Neuronal stem cell (in vitro differentiated cells): ENCODE measurements at regions not wholly inside any gene's neighbourhood (a gene's known extent, or its start where the extent isn't known, plus 50 kb on each side); places are given as distances from the start of the nearest gene placed in this dataset.

Experiments
- DNase-seq: peaks from one replicate; pipeline ENCODE4 v3.0.0-alpha.2; 2013; ENCODE audit warnings: low spot score
- H2AFZ ChIP-seq: one replicate; pipeline ENCODE4 v1.6.1; 2013; ENCODE audit warnings: mild to moderate bottlenecking, low read length, inconsistent platforms
- H2AK5ac ChIP-seq: 2 replicates; pipeline ENCODE4 v1.6.1; 2013; ENCODE audit warnings: low read depth, mild to moderate bottlenecking, inconsistent platforms, low read length, moderate library complexity, mixed read lengths
- H2BK120ac ChIP-seq: 2 replicates; pipeline ENCODE4 v1.6.1; 2013; ENCODE audit warnings: low read depth, mild to moderate bottlenecking, inconsistent platforms, low read length, moderate library complexity, mixed read lengths
- H2BK12ac ChIP-seq: one replicate; pipeline ENCODE4 v1.6.1; 2013; ENCODE audit warnings: low read length, inconsistent platforms
- H2BK15ac ChIP-seq: 2 replicates; pipeline ENCODE4 v1.6.1; 2013; ENCODE audit warnings: mild to moderate bottlenecking, low read length, inconsistent platforms, mixed read lengths
- H2BK5ac ChIP-seq: one replicate; pipeline ENCODE4 v1.6.1; 2013; ENCODE audit warnings: inconsistent platforms, mild to moderate bottlenecking, low read length, moderate library complexity
- H3K14ac ChIP-seq: one replicate; pipeline ENCODE4 v1.6.1; 2013; ENCODE audit warnings: low read length, inconsistent platforms
- H3K18ac ChIP-seq: 2 replicates; pipeline ENCODE4 v1.6.1; 2013; ENCODE audit warnings: low read length, inconsistent platforms
- H3K23ac ChIP-seq: 2 replicates; pipeline ENCODE4 v1.6.1; 2013; ENCODE audit warnings: low read depth, mild to moderate bottlenecking, mixed read lengths, low read length, inconsistent platforms; ENCODE audit not compliant: poor library complexity
- H3K27ac ChIP-seq: replicated peaks from 3 replicates; pipeline ENCODE4 v1.5.1; 2013; ENCODE audit warnings: low read length, inconsistent platforms
- H3K27me3 ChIP-seq, 3 experiments: 2 replicates each; pipeline ENCODE4 v1.6.1; 2013; ENCODE audit warnings: low read length in 3 of 3, mild to moderate bottlenecking in 2 of 3, inconsistent platforms in 1 of 3, low read depth in 1 of 3, mixed read lengths in 1 of 3, moderate library complexity in 1 of 3; ENCODE audit not compliant: control insufficient read depth in 3 of 3, insufficient read depth in 3 of 3
- H3K36me3 ChIP-seq, 2 donors: replicated peaks in 1 of 2; 2 replicates each; pipeline ENCODE4 v1.6.1; 2013; ENCODE audit warnings: low read length in 2 of 2; ENCODE audit not compliant: control insufficient read depth in 2 of 2, insufficient read depth in 2 of 2
- H3K4ac ChIP-seq: 2 replicates; pipeline ENCODE4 v1.6.1; 2013; ENCODE audit warnings: inconsistent platforms, mild to moderate bottlenecking, low read length, moderate library complexity
- H3K4me1 ChIP-seq, 2 donors: 1 replicate in 1 of 2; 2 replicates in 1 of 2; pipeline ENCODE4 v1.6.1; 2013; ENCODE audit warnings: low read length in 2 of 2, low read depth in 1 of 2; ENCODE audit not compliant: control insufficient read depth in 2 of 2, insufficient read depth in 1 of 2
- H3K4me2 ChIP-seq: one replicate; pipeline ENCODE4 v1.6.1; 2013; ENCODE audit warnings: mild to moderate bottlenecking, low read length, inconsistent platforms; ENCODE audit not compliant: insufficient read depth, poor library complexity, severe bottlenecking
- H3K4me3 ChIP-seq, 2 donors: 2 replicates each; pipeline ENCODE4 v1.5.1; 2013; ENCODE audit warnings: low read length in 2 of 2, mild to moderate bottlenecking in 2 of 2, inconsistent platforms in 1 of 2, moderate library complexity in 1 of 2
- H3K79me1 ChIP-seq: one replicate; pipeline ENCODE4 v1.6.1; 2013; ENCODE audit warnings: low read depth, mild to moderate bottlenecking, inconsistent platforms, low read length, moderate library complexity
- H3K9ac ChIP-seq: one replicate; pipeline ENCODE4 v1.6.1; 2013; ENCODE audit warnings: mild to moderate bottlenecking, low read depth, low read length, inconsistent platforms; ENCODE audit not compliant: poor library complexity
- H3K9me3 ChIP-seq, 2 donors: replicated peaks in 1 of 2; 2 replicates each; pipeline versions ENCODE3 to v1.6.1; 2013; ENCODE audit warnings: low read length in 2 of 2, mild to moderate bottlenecking in 2 of 2, inconsistent platforms in 1 of 2, low read depth in 1 of 2, mixed read lengths in 1 of 2, moderate library complexity in 1 of 2; ENCODE audit not compliant: control insufficient read depth in 2 of 2, insufficient read depth in 1 of 2
- H4K8ac ChIP-seq: one replicate; pipeline ENCODE4 v1.6.1; 2013; ENCODE audit warnings: low read depth, mild to moderate bottlenecking, inconsistent platforms, low read length, moderate library complexity
- H4K91ac ChIP-seq: one replicate; pipeline ENCODE4 v1.6.1; 2013; ENCODE audit warnings: low read length, low read depth, mild to moderate bottlenecking, inconsistent platforms; ENCODE audit not compliant: poor library complexity
- WGBS, 2 donors: extraction: QIAGEN DNeasy Blood & Tissue Kit; methylation state at CpG; one replicate each; pipeline ENCODE4 v1.1.7; 2013; ENCODE audit warnings: missing lambda C conversion rate in 2 of 2, mixed read lengths in 1 of 2; ENCODE audit not compliant: insufficient read length in 2 of 2, insufficient replicate concordance in 1 of 2; ENCODE audit errors: extremely low coverage in 2 of 2; 5-methylcytosine and 5-hydroxymethylcytosine counted together

GRCh38 chr5:68373050-68373449 is 157.5 kb downstream of the PIK3R1 start:
- Histone ChIP-seq H3K27ac (no peak overlapping the region), H3K9me3 (no peaks in the 10 kb centered on the region)

GRCh38 chr5:68374796-68375518 is 159.4 kb downstream of the PIK3R1 start:
- Histone ChIP-seq H3K4me3 (no peak overlapping the region), H3K18ac (no peak overlapping the region), H2BK12ac (no peak overlapping the region), H3K27ac (no peak overlapping the region), H3K79me1 (no peaks in the 10 kb centered on the region), H3K36me3 (no peaks in the 10 kb centered on the region), H3K4ac (no peak overlapping the region), H3K4me1 (peaks cover 3% of the 10 kb centered on the region in 2 donors), H3K23ac (no peak overlapping the region), H3K9ac (no peak overlapping the region), H2AK5ac (no peak overlapping the region), H3K9me3 (no peaks in the 10 kb centered on the region), H3K14ac (no peak overlapping the region), H2BK120ac (no peak overlapping the region), H4K8ac (no peak overlapping the region), H4K91ac (no peak overlapping the region), H2AFZ (no peak overlapping the region), H3K4me2 (no peak overlapping the region), H3K27me3 (no peaks in the 10 kb centered on the region), H2BK15ac (no peak overlapping the region), H2BK5ac (no peak overlapping the region)
- no CpG with 5 or more reads among the region's 1 CpG for whole genome bisulfite sequencing, 2 donors
- DNase-seq = no peak

More at GRCh38 chr5:68373050-68373449, 157.5 kb downstream of the PIK3R1 start:
- Histone ChIP-seq H3K4me3 (no peak overlapping the region), H3K18ac (no peak overlapping the region), H2BK15ac (no peak overlapping the region), H3K27me3 (no peaks in the 10 kb centered on the region), H2BK120ac (no peak overlapping the region), H2BK12ac (no peak overlapping the region), H3K23ac (no peak overlapping the region), H3K4me1 (peaks cover 0 to 3% of the 10 kb centered on the region in 2 donors), H2AK5ac (no peak overlapping the region), H2AFZ (no peak overlapping the region), H3K79me1 (no peaks in the 10 kb centered on the region), H4K8ac (no peak overlapping the region), H3K9ac (no peak overlapping the region), H4K91ac (no peak overlapping the region), H2BK5ac (no peak overlapping the region), H3K14ac (no peak overlapping the region), H3K4me2 (no peak overlapping the region), H3K36me3 (no peaks in the 10 kb centered on the region), H3K4ac (no peak overlapping the region)
- WGBS, 2 donors = no CpG with 5 or more reads among the region's 2 CpGs
- no peak for DNase-seq

- DNase-seq = no peak
- H4K8ac ChIP-seq = no peak overlapping the region
- no peak overlapping the region for H3K9ac ChIP-seq
- no peak overlapping the region for H4K91ac ChIP-seq
- no peak overlapping the region for H2AK5ac ChIP-seq
- H3K4me2 ChIP-seq = no peak overlapping the region
- no peak overlapping the region for H3K14ac ChIP-seq
- H3K4me3 ChIP-seq = no peak overlapping the region
- H2BK15ac ChIP-seq = no peak overlapping the region
- H2BK12ac ChIP-seq = no peak overlapping the region
- WGBS, 2 donors = no CpG with 5 or more reads among the region's 3 CpGs
- no peaks in the 10 kb centered on the region for H3K79me1 ChIP-seq
- H3K23ac ChIP-seq = no peak overlapping the region
- no peak overlapping the region for H3K27ac ChIP-seq
- no peak overlapping the region for H3K18ac ChIP-seq
- no peak overlapping the region for H2BK5ac ChIP-seq
- H3K27me3 ChIP-seq = no peaks in the 10 kb centered on the region
- H3K4me1 ChIP-seq = peaks cover 3% of the 10 kb centered on the region in 2 donors
- H3K4ac ChIP-seq = no peak overlapping the region
- no peaks in the 10 kb centered on the region for H3K9me3 ChIP-seq
- H3K36me3 ChIP-seq = no peaks in the 10 kb centered on the region
- H2BK120ac ChIP-seq = no peak overlapping the region
- no peak overlapping the region for H2AFZ ChIP-seq
These were observed 160.0 kb downstream of the PIK3R1 start for GRCh38 chr5:68375540-68375939.

GRCh38 chr5:68376935-68377334 is 161.4 kb downstream of the PIK3R1 start:
- Histone ChIP-seq H3K36me3 (no peaks in the 10 kb centered on the region), H3K4me3 (no peak overlapping the region), H4K91ac (no peak overlapping the region), H4K8ac (no peak overlapping the region), H2BK12ac (no peak overlapping the region), H3K14ac (no peak overlapping the region), H2BK5ac (no peak overlapping the region), H3K23ac (no peak overlapping the region), H2BK120ac (no peak overlapping the region), H2BK15ac (no peak overlapping the region), H3K27ac (no peak overlapping the region), H2AK5ac (no peak overlapping the region), H3K4me2 (no peak overlapping the region), H3K4ac (no peak overlapping the region), H2AFZ (no peak overlapping the region), H3K4me1 (peaks cover 3% of the 10 kb centered on the region in 2 donors), H3K27me3 (no peaks in the 10 kb centered on the region), H3K18ac (no peak overlapping the region), H3K9ac (no peak overlapping the region), H3K9me3 (no peaks in the 10 kb centered on the region), H3K79me1 (no peaks in the 10 kb centered on the region)
- WGBS, 2 donors = no CpG with 5 or more reads among the region's 6 CpGs
- no peak for DNase-seq
